A673 (cell line): ENCODE measurements at regions not wholly inside any gene's neighbourhood (a gene's known extent, or its start where the extent isn't known, plus 50 kb on each side); places are given as distances from the start of the nearest gene placed in this dataset.

Experiments
- CTCF ChIP-seq: fragments of 300-800, 200-600 bp; sonication (generic); conservative IDR thresholded peaks from 2 replicates; pipeline ENCODE4 v1.5.1; 2017; ENCODE audit warnings: low read depth, mild to moderate bottlenecking, antibody characterized with exemption, low read length, moderate library complexity, mixed read lengths
- EZH2 ChIP-seq: fragments of 200-600 bp; sonication (generic); IDR thresholded peaks from 2 replicates; pipeline ENCODE4 v1.6.1; 2017; ENCODE audit warnings: borderline replicate concordance, low read depth, mild to moderate bottlenecking, mixed read lengths, antibody characterized with exemption, low read length; ENCODE audit not compliant: poor library complexity, severe bottlenecking

GRCh38 chr2:201968476-201968875, 65.2 kb upstream of the FZD7 start:
- no peak for TF ChIP-seq CTCF
- no peak for TF ChIP-seq EZH2
